Rectal smooth muscle tissue (tissue), 1 donor: ENCODE measurements at regions not wholly inside any gene's neighbourhood (a gene's known extent, or its start where the extent isn't known, plus 50 kb on each side); places are given as distances from the start of the nearest gene placed in this dataset.

Experiments used
- H3K27ac ChIP-seq: one replicate; pipeline ENCODE4 v1.7.0; 2013; ENCODE audit warnings: low read depth, low read length, inconsistent platforms
- H3K27me3 ChIP-seq: one replicate; pipeline ENCODE4 v1.7.0; 2013; ENCODE audit warnings: low read length; ENCODE audit not compliant: control insufficient read depth, insufficient read depth
- H3K36me3 ChIP-seq: one replicate; pipeline ENCODE4 v1.7.0; 2013; ENCODE audit warnings: low read length; ENCODE audit not compliant: control insufficient read depth, insufficient read depth
- H3K4me1 ChIP-seq: one replicate; pipeline ENCODE4 v1.7.0; 2013; ENCODE audit warnings: low read length; ENCODE audit not compliant: control insufficient read depth, insufficient read depth
- H3K4me3 ChIP-seq: one replicate; pipeline ENCODE4 v1.7.0; 2013; ENCODE audit warnings: low read length
- H3K9ac ChIP-seq: one replicate; pipeline ENCODE4 v1.7.0; 2013; ENCODE audit warnings: low read length

GRCh38 chr1:232096751-232097150 lies 470.2 kb downstream of the DISC1 start:
- H3K36me3 ChIP-seq: no peaks in the 10 kb centered on the region
- no peak overlapping the region for H3K27ac ChIP-seq
- H3K4me3 ChIP-seq: no peak overlapping the region

More at GRCh38 chr1:232096751-232097150, 470.2 kb downstream of the DISC1 start:
- H3K9ac ChIP-seq: no peak overlapping the region
- no peaks in the 10 kb centered on the region for H3K4me1 ChIP-seq
- no peaks in the 10 kb centered on the region for H3K27me3 ChIP-seq
